ENCODE measurements at regions not wholly inside any gene's neighbourhood (a gene's known extent, or its start where the extent isn't known, plus 50 kb on each side); places are given as distances from the start of the nearest gene placed in this dataset.
"Not testable (repeated sequence)": the region's sequence is repeated elsewhere in the genome, so short reads cannot be mapped to it uniquely, and the experiment has no call there.

DNA sequence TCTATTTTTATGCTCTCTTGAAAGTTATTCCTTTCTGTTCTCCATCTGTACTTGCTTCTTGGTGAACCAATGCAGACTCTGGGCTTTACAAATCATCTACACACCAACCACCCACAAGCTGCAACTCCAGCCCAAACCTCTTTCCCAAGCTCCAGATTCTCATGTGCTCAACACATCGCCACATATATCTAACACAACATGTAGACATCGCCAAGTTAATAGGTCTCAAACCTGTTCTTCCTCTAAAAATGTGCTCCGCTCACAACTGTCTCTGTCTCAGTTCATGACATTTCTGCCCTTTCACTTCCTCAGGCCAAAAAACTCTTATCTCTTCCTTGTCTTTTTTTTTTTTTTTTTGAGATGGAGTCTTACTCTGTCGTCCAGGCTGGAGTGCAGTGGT, 95.7 kb upstream of the EEPD1 start:
- CTCF ChIA-PET: no interaction called here

DNA sequence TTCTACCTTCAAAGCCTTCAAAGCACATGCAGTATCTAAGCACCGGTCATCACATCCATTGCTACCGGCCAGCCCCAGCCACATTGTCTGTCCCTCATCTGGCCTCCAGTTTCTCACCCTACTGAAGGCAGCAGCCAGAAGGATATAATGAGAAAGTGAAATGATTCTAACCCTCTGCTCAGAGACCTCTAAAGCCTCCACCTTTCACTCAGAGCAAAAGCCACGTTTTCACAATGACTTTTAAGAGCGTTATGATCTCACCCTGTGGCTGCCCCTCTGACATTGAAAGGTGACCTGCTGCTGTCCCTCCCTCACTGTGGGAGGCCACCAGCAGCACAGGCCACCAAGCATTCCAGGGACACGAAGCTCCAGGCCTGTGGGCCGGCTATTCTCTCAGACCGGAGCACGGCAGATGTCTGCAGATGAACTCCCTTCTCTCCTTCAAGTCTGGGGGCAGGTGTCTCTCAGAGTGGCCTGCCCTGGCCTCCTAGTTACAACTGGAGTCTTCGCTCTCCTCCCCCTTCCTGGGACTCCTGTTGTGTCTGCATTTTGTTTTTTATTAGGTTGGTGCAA, 94.9 kb upstream of the EEPD1 start:
- H3K36me3 Mint-ChIP-seq: no peaks in the 10 kb centered on the region
- POLR2A ChIA-PET: interaction anchor here in 1 of 2 donors (0.7 kb wide), 1 partner anchor 707 kb away, joined by 9 read pairs; no protein-coding TSS in a partner anchor
- H3K27ac Mint-ChIP-seq: no peak overlapping the region
- H3K4me3 Mint-ChIP-seq: no peak overlapping the region
- Histone ChIP-seq H3K36me3 (ENCODE audit: control insufficient read depth in 2 of 2, extremely low read depth in 1 of 2, insufficient read depth in 1 of 2, low read length in 1 of 2) (no peaks in the 10 kb centered on the region), H3K4me3 (ENCODE audit: control insufficient read depth in 1 of 2, extremely low read depth in 1 of 2, low read length in 1 of 2) (no peak overlapping the region), H3K9me3 (no peaks in the 10 kb centered on the region), H3K4me1 (ENCODE audit: control insufficient read depth in 1 of 2, extremely low read depth in 1 of 2, insufficient read depth in 2 of 2, low read length in 2 of 2) (no peaks in the 10 kb centered on the region), H3K27me3 (replicated peaks in 1 of 2; ENCODE audit: control insufficient read depth in 2 of 2, extremely low read depth in 1 of 2, insufficient read depth in 2 of 2, low read length in 1 of 2) (peaks cover 0 to 17% of the 10 kb centered on the region in 2 experiments), H3K27ac (ENCODE audit: low read length) (no peak overlapping the region)
- no peak for DNase-seq
- ATAC-seq (replicated peaks in 1 of 4): no peak
- no peaks in the 10 kb centered on the region for H3K9me3 Mint-ChIP-seq
- WGBS (ENCODE audit: insufficient coverage): 77% methylated on average over 6 of the region's 9 CpGs
- H3K4me1 Mint-ChIP-seq: no peaks in the 10 kb centered on the region
- CTCF ChIA-PET: no interaction called here
- H3K27me3 Mint-ChIP-seq: peaks cover 6 to 7% of the 10 kb centered on the region in 2 donors

More for the DNA sequence above, 95.7 kb upstream of the EEPD1 start:
- no peak overlapping the region for H3K4me3 Mint-ChIP-seq
- no peaks in the 10 kb centered on the region for H3K36me3 Mint-ChIP-seq
- H3K27ac Mint-ChIP-seq: no peak overlapping the region
- Histone ChIP-seq H3K4me1 (ENCODE audit: control insufficient read depth in 1 of 2, extremely low read depth in 1 of 2, insufficient read depth in 2 of 2, low read length in 2 of 2) (no peaks in the 10 kb centered on the region), H3K9me3 (no peaks in the 10 kb centered on the region), H3K4me3 (ENCODE audit: control insufficient read depth in 1 of 2, extremely low read depth in 1 of 2, low read length in 1 of 2) (no peak overlapping the region), H3K36me3 (ENCODE audit: control insufficient read depth in 2 of 2, extremely low read depth in 1 of 2, insufficient read depth in 1 of 2, low read length in 1 of 2) (no peaks in the 10 kb centered on the region), H3K27ac (ENCODE audit: low read length) (no peak overlapping the region), H3K27me3 (replicated peaks in 1 of 2; ENCODE audit: control insufficient read depth in 2 of 2, extremely low read depth in 1 of 2, insufficient read depth in 2 of 2, low read length in 1 of 2) (peaks cover 0 to 17% of the 10 kb centered on the region in 2 experiments)
- no peaks in the 10 kb centered on the region for H3K9me3 Mint-ChIP-seq
- DNase-seq (no peak), ATAC-seq (replicated peaks in 1 of 4) (no peak)
- POLR2A ChIA-PET: interaction anchor here in 1 of 2 donors (0.7 kb wide), 1 partner anchor 708 kb away, joined by 9 read pairs; no protein-coding TSS in a partner anchor
- H3K4me1 Mint-ChIP-seq: no peaks in the 10 kb centered on the region
- peaks cover 6 to 7% of the 10 kb centered on the region in 2 donors for H3K27me3 Mint-ChIP-seq
- 89% methylated on average over 1 of the region's 4 CpGs for WGBS (ENCODE audit: insufficient coverage)

DNA sequence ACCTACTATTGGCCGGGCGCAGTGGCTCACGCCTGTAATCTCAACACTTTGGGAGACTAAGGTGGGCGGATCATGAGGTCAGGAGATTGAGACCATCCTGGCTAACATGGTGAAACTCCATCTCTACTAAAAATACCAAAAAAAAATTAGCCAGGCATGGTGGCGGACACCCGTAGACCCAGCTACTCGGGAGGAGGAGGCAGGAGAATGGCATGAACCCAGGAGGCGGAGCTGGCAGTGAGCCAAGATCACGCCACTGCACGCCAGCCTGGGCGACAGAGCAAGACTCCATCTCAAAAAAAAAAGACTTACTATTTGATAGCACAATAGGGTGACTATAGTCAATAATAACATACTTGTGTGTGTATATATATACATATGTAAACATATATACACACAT, 92.7 kb upstream of the EEPD1 start:
- CTCF ChIA-PET, H3K9me3 Mint-ChIP-seq: not testable (repeated sequence)
- 68% methylated on average over 2 of the region's 11 CpGs for WGBS (ENCODE audit: insufficient coverage)

GRCh38 chr7:36062154-36062815, 90.8 kb upstream of the EEPD1 start:
- H3K27me3 Mint-ChIP-seq: peaks cover 6 to 7% of the 10 kb centered on the region in 2 donors
- Histone ChIP-seq H3K27me3 (replicated peaks in 1 of 2; ENCODE audit: control insufficient read depth in 2 of 2, extremely low read depth in 1 of 2, insufficient read depth in 2 of 2, low read length in 1 of 2) (peaks cover 0 to 13% of the 10 kb centered on the region in 2 experiments), H3K27ac (ENCODE audit: low read length) (no peak overlapping the region), H3K9me3 (no peaks in the 10 kb centered on the region), H3K36me3 (ENCODE audit: control insufficient read depth in 2 of 2, extremely low read depth in 1 of 2, insufficient read depth in 1 of 2, low read length in 1 of 2) (no peaks in the 10 kb centered on the region), H3K4me1 (ENCODE audit: control insufficient read depth in 1 of 2, extremely low read depth in 1 of 2, insufficient read depth in 2 of 2, low read length in 2 of 2) (no peaks in the 10 kb centered on the region), H3K4me3 (ENCODE audit: control insufficient read depth in 1 of 2, extremely low read depth in 1 of 2, low read length in 1 of 2) (no peak overlapping the region)
- ATAC-seq (replicated peaks in 1 of 4): no peak
- 100% methylated on average over 2 of the region's 4 CpGs for WGBS (ENCODE audit: insufficient coverage)
- H3K9me3 Mint-ChIP-seq: no peaks in the 10 kb centered on the region
- DNase-seq: no peak
- H3K4me3 Mint-ChIP-seq: no peak overlapping the region
- ChIA-PET CTCF (interaction anchor here in 1 of 2 donors (0.6 kb wide), 1 partner anchor 97 kb away, joined by 4 read pairs; no protein-coding TSS in a partner anchor), POLR2A (no interaction called here)
- H3K4me1 Mint-ChIP-seq: no peaks in the 10 kb centered on the region
- H3K36me3 Mint-ChIP-seq: no peaks in the 10 kb centered on the region
- H3K27ac Mint-ChIP-seq: no peak overlapping the region

More for the DNA sequence above, 92.7 kb upstream of the EEPD1 start:
- ATAC-seq (replicated peaks in 1 of 4); DNase-seq; H3K4me1 Mint-ChIP-seq; H3K4me1 ChIP-seq (ENCODE audit: control insufficient read depth in 1 of 2, extremely low read depth in 1 of 2, insufficient read depth in 2 of 2, low read length in 2 of 2); H3K36me3 Mint-ChIP-seq; H3K4me3 Mint-ChIP-seq; H3K27me3 Mint-ChIP-seq; H3K27ac Mint-ChIP-seq; H3K4me3 ChIP-seq (ENCODE audit: control insufficient read depth in 1 of 2, extremely low read depth in 1 of 2, low read length in 1 of 2); POLR2A ChIA-PET; H3K9me3 ChIP-seq; H3K27ac ChIP-seq (ENCODE audit: low read length); H3K36me3 ChIP-seq (ENCODE audit: control insufficient read depth in 2 of 2, extremely low read depth in 1 of 2, insufficient read depth in 1 of 2, low read length in 1 of 2): not testable (repeated sequence)
- H3K27me3 ChIP-seq (replicated peaks in 1 of 2; ENCODE audit: control insufficient read depth in 2 of 2, extremely low read depth in 1 of 2, insufficient read depth in 2 of 2, low read length in 1 of 2): peaks cover 0 to 17% of the 10 kb centered on the region in 2 experiments

DNA sequence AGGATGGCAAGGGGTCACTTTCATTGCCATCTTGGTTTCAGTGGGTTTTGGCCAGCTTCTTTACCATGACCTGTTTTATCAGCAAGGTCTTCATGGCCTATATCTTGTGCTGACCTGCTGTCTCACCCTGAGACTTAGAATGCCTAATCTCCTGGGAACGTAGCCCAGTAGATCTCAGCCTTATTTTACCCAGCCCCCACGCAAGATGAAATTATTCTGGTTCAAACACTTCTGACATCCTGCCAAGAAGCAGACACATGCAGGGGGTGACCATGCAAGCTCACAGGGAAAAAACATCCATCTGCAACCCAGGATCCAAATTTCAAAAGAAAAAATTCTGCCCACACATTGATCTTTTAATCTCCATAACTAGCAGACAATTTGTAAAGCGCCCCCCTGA, 88.4 kb upstream of the EEPD1 start:
- H3K9me3 Mint-ChIP-seq: no peaks in the 10 kb centered on the region
- ATAC-seq (replicated peaks in 1 of 4): no peak
- H3K27me3 ChIP-seq (replicated peaks in 1 of 2; ENCODE audit: control insufficient read depth in 2 of 2, extremely low read depth in 1 of 2, insufficient read depth in 2 of 2, low read length in 1 of 2): peaks cover 0 to 7% of the 10 kb centered on the region in 2 experiments
- no peaks in the 10 kb centered on the region for H3K9me3 ChIP-seq
- no peaks in the 10 kb centered on the region for H3K36me3 ChIP-seq (ENCODE audit: control insufficient read depth in 2 of 2, extremely low read depth in 1 of 2, insufficient read depth in 1 of 2, low read length in 1 of 2)
- no peak overlapping the region for H3K27ac Mint-ChIP-seq
- H3K36me3 Mint-ChIP-seq: no peaks in the 10 kb centered on the region
- WGBS (ENCODE audit: insufficient coverage): 88% methylated on average over 2 of the region's 3 CpGs
- H3K4me1 Mint-ChIP-seq: no peaks in the 10 kb centered on the region
- no peak overlapping the region for H3K4me3 Mint-ChIP-seq
- H3K27ac ChIP-seq (ENCODE audit: low read length): no peak overlapping the region
- no peak for DNase-seq
- ChIA-PET CTCF (no interaction called here), POLR2A (no interaction called here)
- H3K4me3 ChIP-seq (ENCODE audit: control insufficient read depth in 1 of 2, extremely low read depth in 1 of 2, low read length in 1 of 2): no peak overlapping the region
- no peaks in the 10 kb centered on the region for H3K4me1 ChIP-seq (ENCODE audit: control insufficient read depth in 1 of 2, extremely low read depth in 1 of 2, insufficient read depth in 2 of 2, low read length in 2 of 2)
- no peaks in the 10 kb centered on the region for H3K27me3 Mint-ChIP-seq

DNA sequence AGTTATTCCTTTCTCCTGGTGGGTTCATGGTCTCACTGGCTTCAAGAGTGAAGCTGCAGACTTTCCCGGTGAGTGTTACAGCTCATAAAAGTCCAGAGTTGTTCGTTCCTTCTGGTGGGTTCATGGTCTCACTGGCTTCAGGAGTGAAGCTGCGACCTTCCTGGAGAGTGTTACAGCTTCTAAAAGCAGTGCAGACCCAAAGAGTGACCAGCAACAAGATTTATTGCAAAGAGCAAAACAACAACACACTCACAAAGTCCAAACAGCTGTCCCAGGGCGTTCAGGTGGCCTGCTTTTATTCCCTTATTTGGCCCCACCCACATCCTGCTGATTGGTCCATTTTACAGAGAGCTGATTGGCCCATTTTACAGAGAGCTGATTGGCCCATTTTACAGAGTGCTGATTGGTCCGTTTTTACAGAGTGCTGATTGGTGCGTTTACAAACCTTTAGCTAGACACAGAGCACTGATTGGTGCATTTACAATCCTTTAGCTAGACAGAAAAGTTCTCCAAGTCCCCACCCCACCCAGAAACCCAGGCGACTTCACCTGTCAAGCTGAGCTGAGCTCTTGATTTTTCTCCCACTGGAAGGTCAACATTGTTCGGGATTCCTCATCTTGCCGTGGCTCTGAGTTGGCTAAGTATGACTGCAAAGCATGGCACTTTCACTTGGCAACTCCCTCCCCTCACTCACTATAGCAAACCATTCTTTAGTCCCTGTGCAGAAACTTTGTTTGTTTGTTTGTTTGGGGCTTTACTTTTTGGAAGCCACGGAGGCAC, 87.3 kb upstream of the EEPD1 start:
- POLR2A ChIA-PET; CTCF ChIA-PET; H3K4me3 ChIP-seq (ENCODE audit: control insufficient read depth in 1 of 2, extremely low read depth in 1 of 2, low read length in 1 of 2); H3K27ac Mint-ChIP-seq; DNase-seq; H3K9me3 ChIP-seq; H3K4me1 Mint-ChIP-seq; H3K9me3 Mint-ChIP-seq; ATAC-seq (replicated peaks in 1 of 4); H3K4me1 ChIP-seq (ENCODE audit: control insufficient read depth in 1 of 2, extremely low read depth in 1 of 2, insufficient read depth in 2 of 2, low read length in 2 of 2); H3K36me3 Mint-ChIP-seq; H3K4me3 Mint-ChIP-seq; H3K27me3 ChIP-seq (replicated peaks in 1 of 2; ENCODE audit: control insufficient read depth in 2 of 2, extremely low read depth in 1 of 2, insufficient read depth in 2 of 2, low read length in 1 of 2); H3K36me3 ChIP-seq (ENCODE audit: control insufficient read depth in 2 of 2, extremely low read depth in 1 of 2, insufficient read depth in 1 of 2, low read length in 1 of 2); H3K27ac ChIP-seq (ENCODE audit: low read length); H3K27me3 Mint-ChIP-seq: not testable (repeated sequence)
- 100% methylated on average over 5 of the region's 10 CpGs for WGBS (ENCODE audit: insufficient coverage)
